ENCODE measurements at regions not wholly inside any gene's neighbourhood (a gene's known extent, or its start where the extent isn't known, plus 50 kb on each side); places are given as distances from the start of the nearest gene placed in this dataset.

- TF ChIP-seq POLR2A (IDR thresholded peaks at IDR 0.05; ENCODE audit: borderline replicate concordance, extremely low read depth, insufficient read depth, insufficient read length) (no peak), CTCF (IDR thresholded peaks at IDR 0.05 in 2 of 3, conservative IDR thresholded peaks at IDR 0.05 in 1 of 3; ENCODE audit: borderline replicate concordance in 1 of 3, insufficient read depth in 1 of 3, low read depth in 2 of 3, low read length in 2 of 3) (no peak), TCF7L2 (IDR thresholded peaks at IDR 0.05; ENCODE audit: borderline replicate concordance, extremely low read depth, insufficient read depth, insufficient read length) (no peak), SIN3A (IDR thresholded peaks at IDR 0.05; ENCODE audit: low read depth) (no peak), POLR2AphosphoS5 (IDR thresholded peaks at IDR 0.05; ENCODE audit: low read depth, low read length) (no peak), EZH2 (IDR thresholded peaks at IDR 0.05) (no peak), EZH2phosphoT487 (IDR thresholded peaks at IDR 0.05; ENCODE audit: borderline replicate concordance) (no peak)
Measured at GRCh38 chr1:30492451-30492850, 230.9 kb downstream of the MATN1 start.

Data from HCT116 (cell line).